HG03439 (cell line): ENCODE measurements at regions not wholly inside any gene's neighbourhood (a gene's known extent, or its start where the extent isn't known, plus 50 kb on each side); places are given as distances from the start of the nearest gene placed in this dataset.
"Not testable (repeated sequence)": the region's sequence is repeated elsewhere in the genome, so short reads cannot be mapped to it uniquely, and the experiment has no call there.

Experiments
- ATAC-seq: cut with Tn5 transposase; IDR thresholded peaks from one replicate; pipeline ENCODE4 v1.9.1; 2021; ENCODE audit warnings: mild to moderate bottlenecking, moderate library complexity; ENCODE audit not compliant: unreplicated experiment

DNA sequence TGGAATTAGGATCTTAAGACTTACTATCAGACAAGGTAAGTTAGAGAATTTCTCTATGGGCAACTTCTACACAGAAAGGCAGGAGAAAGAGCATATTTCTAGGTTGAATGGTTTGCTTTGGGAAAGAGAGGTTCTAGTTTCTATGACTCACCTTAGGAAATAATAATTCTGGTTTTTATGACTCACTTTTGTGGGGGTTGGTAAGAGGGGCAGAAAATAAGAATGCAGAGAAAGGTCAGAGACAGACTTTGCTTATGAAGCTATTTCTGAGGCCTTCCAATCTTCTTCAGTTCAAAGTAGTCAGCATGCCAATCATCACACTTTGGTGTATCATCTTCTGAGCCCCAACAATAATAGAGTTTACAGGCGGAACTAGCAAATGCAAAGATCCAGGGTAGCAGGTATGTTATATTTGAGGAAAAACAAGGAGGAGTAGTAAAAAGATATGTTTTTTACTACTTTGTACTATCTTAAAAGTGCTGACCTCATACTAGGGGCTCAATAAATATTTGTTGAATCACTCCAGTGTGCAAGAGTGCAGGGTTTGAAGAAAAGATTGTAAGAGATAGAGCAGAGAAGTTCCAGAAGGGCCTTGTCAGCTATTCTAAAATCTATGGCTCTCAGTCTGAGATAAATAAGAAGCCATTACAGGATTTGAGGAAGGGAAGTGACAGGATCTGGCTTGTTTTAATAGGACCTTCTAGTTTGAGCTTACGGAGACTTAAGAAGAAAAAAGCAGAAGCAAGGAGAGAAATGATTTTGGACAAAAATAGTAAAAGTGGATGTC, 56.7 kb upstream of the LRFN5 start:
- no peak for ATAC-seq

DNA sequence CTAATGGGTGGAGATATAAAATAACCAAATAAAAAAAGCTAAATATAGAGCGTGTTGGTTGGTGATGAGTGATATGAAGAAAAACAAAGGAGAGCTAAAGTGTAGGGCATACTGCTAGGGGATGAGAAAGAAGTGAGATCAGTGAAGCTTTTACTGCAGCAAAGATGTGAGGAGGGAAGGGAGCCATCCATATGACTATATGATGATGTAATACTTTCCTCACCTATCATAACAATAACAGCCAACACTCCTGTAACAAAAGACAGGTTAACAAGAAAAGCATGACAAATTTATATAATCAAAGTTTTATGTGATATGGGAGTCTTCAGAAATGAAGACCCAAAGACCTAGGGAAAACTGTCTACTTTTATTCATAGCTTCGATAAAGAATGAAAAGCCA, 57.4 kb upstream of the LRFN5 start:
- ATAC-seq = no peak

DNA sequence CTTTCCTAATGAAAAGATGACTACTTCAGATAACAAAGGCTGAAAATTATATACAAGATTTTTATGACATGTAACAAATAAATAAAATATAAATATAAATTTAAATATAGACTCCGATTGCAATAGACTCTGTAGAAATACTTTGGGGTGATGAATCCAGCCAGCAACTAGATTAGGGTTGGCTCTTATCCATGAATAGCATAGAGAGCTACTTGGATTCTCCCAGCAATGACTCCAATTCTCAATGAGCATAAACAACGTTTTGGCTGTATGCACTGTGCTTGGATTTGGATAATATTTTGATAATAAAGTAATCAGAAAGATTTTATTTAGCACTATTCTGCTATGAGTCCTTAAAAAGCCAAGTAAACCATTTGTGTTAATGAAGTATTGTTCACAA, 58.0 kb upstream of the LRFN5 start:
- no peak for ATAC-seq

DNA sequence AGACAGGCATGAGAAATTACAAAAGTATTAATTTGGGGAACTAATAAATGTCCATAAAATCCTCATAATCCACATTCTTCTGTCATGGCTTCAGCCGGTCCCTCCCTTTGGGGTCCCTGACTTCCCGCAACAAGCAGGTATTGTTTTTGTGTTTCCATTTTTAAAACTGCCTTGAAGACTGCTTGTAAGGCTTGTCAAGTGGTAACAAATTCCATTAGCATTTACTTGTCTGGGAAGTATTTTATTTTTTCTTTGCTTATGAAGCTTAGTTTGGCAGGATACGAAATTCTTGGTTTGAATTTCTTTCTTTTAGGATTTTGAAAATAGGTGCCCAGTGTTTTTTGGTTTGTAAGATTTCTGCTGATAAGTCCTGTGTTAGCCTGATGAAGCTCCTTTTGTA, 65.3 kb upstream of the LRFN5 start:
- ATAC-seq = no peak

DNA sequence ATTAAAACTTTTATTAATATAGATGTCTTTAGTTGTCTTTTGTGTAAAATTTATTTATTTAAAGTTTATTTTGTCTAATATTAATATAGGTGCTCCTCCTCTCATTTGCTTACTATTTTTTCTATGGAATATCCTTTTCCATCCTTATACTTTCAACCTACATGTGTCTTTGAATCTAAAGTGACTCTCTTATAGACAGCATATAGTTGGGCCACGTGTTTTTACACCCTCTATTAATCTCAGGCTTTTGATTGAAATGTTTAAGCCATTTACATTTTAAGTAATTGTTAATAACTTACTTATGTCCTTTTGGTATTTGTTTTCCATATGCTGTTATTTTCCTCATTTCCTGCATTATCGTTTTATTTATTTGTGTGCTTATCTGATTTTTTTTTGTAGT, 74.4 kb upstream of the LRFN5 start:
- no peak for ATAC-seq

DNA sequence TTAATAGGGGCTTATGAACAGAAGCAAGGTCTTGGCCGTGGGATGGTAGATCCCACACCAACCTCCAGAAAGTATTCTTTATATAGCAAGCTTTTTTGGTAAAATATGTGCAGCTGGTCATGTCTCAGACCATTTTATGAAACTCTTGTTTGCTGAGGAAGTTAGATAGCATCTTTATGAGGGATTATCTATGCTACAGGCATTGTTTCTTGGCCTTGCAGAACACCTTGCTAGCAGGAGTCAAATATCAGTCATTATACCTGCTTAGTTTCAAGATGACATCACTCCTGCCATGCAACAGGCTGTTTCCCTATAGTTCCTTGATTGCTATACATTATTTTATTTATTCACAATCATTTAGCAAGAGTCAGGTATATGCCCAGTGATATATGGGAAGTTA, 84.8 kb upstream of the LRFN5 start:
- ATAC-seq = no peak

DNA sequence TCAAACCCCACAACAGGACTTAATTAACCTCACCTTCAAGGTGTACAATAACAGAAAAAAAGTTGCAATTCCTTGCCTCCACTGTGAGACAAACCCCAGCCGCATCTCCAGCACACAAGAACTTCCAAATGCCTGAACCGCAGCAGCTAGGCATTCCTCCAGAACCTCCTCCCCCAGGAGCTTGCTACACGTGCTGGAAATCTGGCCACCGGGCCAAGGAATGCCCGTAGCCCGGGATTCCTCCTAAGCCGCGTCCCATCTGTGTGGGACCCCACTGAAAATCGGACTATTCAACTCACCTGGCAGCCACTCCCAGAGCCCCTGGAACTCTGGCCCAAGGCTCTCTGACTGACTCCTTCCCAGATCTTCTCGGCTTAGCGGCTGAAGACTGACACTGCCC, 88.6 kb upstream of the LRFN5 start:
- ATAC-seq = not testable (repeated sequence)

DNA sequence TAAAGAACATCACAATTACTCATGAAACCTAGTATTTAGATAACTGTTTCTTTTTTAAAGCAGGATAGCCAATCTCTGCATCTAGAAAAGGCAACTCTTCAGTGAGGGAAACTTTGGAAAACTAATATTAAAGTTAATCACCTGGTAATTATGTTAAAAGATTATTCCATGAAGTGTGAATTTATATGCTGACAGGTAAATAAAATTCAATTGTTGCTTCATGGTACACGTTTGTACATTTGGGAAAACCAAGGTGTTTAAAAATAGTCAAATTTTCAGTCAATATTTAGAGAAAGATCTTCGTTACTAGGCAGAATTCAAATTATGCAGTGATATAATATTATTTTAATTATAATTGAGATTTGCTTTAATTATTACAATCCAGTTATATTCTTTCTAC, 100.1 kb upstream of the LRFN5 start:
- no peak for ATAC-seq

DNA sequence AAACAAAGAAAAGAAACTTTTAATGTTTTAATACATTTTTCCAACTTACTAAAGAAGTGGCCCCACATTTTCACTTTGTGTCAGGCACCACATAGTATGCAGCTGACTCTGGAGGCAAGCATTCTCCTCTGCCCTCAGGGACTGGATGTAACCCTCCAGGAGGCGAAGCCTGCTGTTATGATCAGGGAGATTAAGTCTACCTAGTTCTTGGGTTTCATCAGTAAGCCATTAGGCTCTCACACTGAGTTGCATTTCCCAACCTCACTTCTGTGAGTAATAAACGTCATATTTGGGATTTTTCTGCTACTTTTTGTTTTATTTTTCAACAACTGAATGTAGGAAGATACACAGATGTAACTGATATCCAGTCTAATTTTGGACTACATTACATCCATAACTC, 101.2 kb upstream of the LRFN5 start:
- ATAC-seq = no peak

DNA sequence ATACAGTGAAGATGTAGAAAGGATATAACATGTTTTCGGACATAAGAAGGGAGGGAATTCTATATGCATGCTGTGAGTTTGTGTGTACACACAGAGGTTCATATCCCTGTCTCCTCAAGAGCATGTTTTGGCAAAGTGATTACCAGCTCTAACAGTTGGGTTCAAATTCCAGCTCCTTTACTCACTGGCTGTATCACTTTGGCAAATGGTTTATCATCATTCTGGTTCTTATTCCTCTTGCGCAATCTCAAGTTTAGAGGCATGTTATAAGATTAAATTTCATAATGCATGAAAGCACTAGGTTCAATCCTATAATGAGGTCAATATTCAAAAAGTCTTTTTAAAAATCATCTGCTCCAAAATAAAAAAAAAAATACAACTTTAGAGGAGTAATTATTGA, 107.7 kb upstream of the LRFN5 start:
- ATAC-seq = no peak

DNA sequence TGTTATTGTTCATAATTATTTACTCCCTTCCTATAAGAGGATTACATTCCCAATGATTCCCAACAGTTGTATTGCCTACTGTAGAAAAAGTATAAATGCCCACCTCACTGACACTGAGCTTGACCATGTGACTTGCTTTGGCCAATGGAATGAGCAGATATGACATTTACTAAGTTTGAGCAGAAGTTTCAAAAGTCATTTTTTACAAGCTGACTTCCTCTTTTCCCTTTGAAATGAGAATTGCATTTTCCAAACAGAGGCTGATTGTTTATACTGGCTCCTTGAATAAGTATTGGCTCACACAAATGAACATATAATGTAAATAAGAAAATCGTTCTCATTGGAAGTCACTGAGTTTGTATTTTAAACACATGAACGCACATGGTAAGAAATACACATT, 116.4 kb upstream of the LRFN5 start:
- no peak for ATAC-seq

DNA sequence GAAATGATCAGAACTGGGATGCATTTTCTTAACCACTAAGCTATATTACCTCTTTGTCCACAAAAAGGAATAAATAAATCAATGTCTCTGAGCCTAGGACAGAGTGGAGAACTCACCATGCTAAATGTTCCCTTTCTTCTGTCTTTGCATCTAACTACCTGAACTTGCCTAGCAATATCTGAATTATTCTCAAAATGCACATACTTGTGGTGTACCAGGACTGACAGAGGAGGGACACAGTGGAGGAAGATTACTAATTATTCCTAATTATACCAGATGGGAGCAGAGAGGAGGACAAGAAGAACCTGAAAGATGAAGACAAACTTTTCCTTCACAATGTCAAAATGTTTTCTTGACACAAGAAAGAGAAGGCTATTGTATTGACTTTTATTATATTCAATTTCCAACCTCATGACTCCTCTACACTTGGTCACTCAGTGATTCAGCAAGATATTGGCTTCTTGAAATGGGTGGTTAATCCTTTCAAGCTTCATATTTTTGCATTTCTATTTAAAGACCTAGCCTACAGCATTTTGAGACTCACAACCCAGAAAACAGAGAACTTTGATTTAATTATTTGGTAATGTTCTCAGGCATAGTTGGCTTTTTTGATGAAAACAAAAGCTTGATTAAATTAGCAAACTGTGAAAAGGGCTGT, 117.2 kb upstream of the LRFN5 start:
- no peak for ATAC-seq

DNA sequence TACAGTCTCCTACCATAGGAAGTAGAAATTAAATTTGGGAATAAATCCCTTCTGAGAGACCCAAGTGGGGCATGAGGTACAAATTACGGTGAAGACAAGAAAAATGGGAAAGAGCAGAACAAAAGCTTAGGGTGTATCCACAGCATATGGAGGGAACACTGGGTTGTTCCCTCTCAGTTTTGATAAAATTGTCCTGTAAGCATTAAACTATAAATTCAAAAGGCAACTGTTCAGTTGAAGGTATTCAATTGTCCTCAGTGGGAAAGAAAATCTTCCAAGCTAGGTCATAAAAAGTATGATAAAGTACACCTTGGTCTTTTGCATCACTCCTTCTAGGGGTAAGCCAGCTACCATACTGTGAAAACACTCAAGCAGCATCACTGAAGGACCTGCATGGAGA, 118.3 kb upstream of the LRFN5 start:
- ATAC-seq = no peak

DNA sequence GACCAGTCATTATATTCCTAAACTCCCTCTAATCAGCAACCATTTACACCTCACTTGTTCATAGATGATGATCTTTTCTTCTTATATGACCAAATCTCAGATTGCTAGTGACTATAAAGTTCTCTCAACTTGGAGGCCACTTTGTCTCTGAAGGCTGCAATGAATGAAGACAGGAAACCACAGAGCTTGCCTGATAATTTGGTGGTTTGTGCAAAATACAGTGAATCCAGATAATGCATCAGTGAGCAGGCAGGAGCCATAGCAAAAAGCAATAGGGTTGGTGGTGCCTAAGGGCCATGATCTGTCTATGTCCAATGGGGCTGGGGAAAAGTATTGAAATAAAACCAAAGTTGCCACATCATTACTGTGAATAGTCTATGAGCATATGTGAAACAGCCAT, 123.8 kb upstream of the LRFN5 start:
- no peak for ATAC-seq

DNA sequence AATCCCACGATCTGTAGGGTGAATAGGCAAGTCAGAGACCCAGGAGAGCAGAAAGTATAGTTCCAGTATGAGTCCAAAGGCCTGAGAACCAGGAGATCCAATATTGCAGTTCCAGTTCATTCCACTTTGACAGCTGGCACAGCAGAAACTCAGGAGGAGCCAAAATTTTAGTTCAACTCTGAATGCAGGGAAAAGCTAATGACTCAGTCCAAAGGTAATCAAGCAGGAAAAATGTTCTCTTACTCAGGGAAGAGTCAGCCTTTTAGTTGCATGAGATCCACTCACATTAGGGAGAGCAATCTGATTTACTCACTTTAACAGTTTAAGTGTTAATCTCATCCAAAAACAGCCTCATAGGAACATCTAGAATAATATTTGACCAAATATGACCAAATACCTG, 130.2 kb upstream of the LRFN5 start:
- ATAC-seq = no peak

DNA sequence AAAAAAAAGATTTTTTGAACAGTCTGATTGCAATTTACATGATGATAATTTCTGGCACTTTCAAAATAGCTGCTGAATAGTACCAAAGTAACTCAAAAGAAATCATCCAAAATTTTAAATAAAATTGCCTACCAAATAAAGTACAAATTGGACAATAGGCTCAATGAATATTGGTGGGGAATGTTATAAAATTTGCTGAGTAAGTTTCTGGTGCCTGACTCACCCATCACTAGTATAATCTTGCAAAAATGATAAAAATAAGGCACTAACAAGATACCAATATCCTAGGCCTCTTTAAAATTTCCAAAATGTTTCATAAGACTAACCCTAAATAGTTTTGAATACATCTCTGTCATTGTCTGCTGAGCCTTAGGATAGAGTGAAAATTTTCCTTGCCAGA, 145.3 kb upstream of the LRFN5 start:
- no peak for ATAC-seq

DNA sequence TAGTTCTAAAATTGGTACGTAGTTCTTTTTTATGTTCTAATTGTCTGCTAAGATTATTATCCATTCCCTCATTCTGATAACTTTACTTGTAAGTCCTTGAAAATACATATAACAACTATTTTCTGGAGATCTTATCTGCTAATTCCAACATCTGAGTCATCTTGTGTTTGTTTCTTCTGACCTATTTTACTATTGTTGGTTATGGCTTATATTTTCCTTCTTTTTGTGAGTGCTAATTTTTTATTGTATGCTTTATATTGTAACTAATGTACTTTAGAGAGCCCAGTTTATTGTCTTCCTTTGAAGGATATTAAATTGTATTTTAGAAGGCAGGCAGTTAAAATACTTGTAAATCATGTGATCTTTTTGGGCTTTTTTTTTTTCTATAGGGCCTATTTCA, 149.3 kb upstream of the LRFN5 start:
- ATAC-seq = no peak

DNA sequence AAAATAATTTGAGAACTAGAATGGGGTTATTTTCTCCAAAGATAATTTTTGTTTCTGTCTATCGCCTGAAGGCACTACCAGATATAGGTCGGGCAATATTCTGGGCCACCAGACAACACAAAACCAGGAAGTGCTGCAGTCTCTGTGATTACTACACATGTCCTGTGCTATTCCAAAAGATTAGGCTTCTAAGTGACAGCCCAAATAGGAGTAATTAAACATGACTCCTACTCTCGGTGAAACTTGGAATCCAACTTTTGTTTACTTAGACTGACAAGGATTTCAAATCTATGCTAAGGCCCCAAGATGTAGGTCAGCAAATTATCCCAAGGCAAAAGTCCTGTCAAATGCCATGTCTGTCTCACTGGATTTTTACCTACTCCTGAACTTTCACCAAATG, 157.6 kb upstream of the LRFN5 start:
- ATAC-seq = no peak

DNA sequence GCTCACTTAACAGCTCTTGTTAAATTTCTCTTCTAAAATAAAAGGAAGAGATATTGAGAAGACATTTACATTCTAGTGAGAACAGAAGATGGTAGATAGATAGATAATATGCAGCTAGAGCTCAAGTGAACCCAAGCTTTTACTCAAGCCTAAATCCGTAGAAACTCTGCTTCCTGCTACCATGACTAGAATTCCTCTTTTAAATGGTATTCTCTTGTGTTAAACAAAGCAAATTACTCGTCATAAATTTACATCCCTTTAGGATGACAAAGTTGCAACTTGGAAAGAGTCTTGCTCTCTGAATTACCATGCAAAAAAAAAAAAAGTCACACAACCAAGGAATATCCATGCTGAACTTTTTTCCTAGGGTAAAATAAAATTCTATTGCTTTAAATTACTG, 160.7 kb upstream of the LRFN5 start:
- no peak for ATAC-seq

DNA sequence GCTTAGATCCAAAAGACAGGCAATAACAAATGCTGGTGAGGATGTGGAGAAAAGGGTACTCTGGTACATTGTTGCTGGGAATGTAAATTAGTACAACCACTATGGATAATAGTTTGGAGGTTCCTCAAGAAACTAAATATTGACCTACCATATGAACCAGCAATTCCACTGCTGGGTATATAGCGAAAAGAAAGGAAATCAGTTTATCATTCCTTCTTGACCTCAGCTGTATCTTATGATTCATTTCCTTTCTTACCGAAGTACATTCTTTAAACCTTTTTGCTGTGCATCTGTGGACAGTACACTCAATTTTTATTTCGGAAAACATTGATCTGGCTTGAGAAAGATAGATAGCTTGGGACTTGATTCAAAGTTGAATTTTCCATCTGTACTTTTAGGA, 183.2 kb upstream of the LRFN5 start:
- ATAC-seq = no peak

DNA sequence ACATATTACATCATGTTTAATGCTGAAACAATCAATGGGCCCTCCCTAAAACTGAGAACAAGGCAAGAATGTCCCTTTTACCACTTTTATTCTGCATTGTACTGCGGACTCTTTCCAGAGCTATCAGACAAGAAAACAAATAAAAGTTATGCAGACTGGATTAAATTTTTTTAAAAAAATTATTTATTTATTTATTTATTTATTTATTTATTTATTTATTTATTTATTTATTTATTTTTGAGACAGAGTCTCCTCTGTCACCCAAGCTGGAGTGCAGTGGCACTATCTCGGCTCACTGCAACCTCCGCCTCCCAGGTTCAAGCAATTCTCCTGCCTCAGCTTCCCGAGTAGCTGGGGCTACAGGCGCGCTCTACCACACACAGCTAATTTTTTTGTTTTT, 185.4 kb upstream of the LRFN5 start:
- not testable (repeated sequence) for ATAC-seq

DNA sequence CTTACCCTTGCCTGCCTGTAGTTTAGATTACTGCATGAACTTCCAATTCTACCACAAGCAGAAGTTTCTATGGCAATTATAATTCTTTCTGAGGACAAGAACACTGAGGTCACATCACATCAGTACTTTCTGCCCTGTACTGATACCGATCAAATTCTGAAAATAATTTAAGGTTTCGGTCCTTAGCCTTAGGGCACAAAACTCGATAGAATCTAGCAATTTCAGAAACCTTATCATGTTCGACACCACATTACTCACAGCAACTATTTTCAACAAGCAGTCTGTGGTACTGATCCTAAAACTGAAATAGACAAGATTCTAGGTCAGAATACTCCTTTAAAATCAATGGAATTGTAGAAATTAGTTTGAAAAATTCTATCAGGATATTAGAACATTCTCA, 187.0 kb upstream of the LRFN5 start:
- ATAC-seq = no peak

DNA sequence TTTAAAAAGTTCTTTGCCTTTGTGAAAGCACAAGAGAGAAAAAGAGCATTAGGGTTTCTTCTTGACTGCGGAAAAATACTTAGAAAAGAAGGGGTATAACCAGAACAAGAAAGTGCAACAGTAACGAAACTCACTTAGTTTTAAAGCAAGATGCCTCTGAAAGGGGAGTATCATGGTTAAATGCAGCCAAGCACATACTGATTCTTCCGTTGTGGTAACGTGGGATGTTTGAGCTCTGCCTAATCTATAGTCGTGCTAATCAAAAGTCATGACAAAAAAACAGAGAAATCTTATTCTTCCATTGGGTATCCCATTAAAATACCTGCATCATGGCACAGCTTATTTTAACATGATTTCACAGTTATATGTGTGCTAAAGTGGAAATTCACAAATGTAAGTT, 187.8 kb upstream of the LRFN5 start:
- ATAC-seq = no peak
